ENCODE measurements at regions not wholly inside any gene's neighbourhood (a gene's known extent, or its start where the extent isn't known, plus 50 kb on each side); places are given as distances from the start of the nearest gene placed in this dataset.
A peak's percentile ranks its signal among the peaks of the same experiment; 100 is the strongest.

DNA sequence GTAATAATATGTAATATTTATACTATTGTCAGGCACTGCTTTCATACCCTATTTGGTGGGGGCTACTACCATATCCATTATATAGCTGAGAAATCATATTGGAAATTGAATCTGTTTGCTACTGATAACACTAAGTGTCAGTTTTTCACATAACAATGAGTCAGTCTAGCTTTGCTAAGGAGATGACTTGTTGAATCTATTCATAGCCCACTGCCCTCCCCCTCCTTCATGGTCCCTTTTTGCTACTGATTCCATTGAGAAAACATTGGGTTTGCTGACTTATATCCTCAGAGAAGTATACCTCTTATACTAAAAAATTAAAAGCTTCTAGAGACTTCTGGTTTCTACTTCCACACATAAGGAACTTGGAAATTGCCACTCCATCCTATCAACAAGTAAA, 1898.4 kb downstream of the STIM2 start:
- no peak for TF ChIP-seq EZH2 (IDR thresholded peaks at IDR 0.05; ENCODE audit: low read length, missing control alignments)
- TF ChIP-seq, protein P1, sequence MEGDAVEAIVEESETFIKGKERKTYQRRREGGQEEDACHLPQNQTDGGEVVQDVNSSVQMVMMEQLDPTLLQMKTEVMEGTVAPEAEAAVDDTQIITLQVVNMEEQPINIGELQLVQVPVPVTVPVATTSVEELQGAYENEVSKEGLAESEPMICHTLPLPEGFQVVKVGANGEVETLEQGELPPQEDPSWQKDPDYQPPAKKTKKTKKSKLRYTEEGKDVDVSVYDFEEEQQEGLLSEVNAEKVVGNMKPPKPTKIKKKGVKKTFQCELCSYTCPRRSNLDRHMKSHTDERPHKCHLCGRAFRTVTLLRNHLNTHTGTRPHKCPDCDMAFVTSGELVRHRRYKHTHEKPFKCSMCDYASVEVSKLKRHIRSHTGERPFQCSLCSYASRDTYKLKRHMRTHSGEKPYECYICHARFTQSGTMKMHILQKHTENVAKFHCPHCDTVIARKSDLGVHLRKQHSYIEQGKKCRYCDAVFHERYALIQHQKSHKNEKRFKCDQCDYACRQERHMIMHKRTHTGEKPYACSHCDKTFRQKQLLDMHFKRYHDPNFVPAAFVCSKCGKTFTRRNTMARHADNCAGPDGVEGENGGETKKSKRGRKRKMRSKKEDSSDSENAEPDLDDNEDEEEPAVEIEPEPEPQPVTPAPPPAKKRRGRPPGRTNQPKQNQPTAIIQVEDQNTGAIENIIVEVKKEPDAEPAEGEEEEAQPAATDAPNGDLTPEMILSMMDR (conservative IDR thresholded peaks at IDR 0.05 in 1 of 2, IDR thresholded peaks at IDR 0.05 in 1 of 2; ENCODE audit: low read depth in 1 of 2, low read length in 2 of 2): no peak
- H3K4me3 ChIP-seq (replicated peaks in 1 of 4; ENCODE audit: control extremely low read depth in 1 of 4, insufficient read depth in 1 of 4, low read depth in 3 of 4, low read length in 4 of 4): no peak overlapping the region
- H2AFZ ChIP-seq (ENCODE audit: low read length): no peak overlapping the region
- no peaks in the 10 kb centered on the region for H3K4me1 ChIP-seq (ENCODE audit: control insufficient read depth, extremely low read depth, insufficient read depth, low read length)
- no peaks in the 10 kb centered on the region for H4K20me1 ChIP-seq (ENCODE audit: control insufficient read depth, extremely low read depth, insufficient read depth, low read length)
- H3K27me3 ChIP-seq (ENCODE audit: control insufficient read depth, insufficient read depth, low read length): no peaks in the 10 kb centered on the region
- no peaks in the 10 kb centered on the region for H3K9me3 ChIP-seq (ENCODE audit: control insufficient read depth, insufficient read depth, low read depth, low read length)
- peak in 1 of 2 donors; percentile 6 for DNase-seq (ENCODE audit: low read depth in 2 of 2)
- H3K27ac ChIP-seq (ENCODE audit: insufficient read depth, low read length): no peak overlapping the region
- no peaks in the 10 kb centered on the region for H3K79me2 ChIP-seq (ENCODE audit: control insufficient read depth, insufficient read depth, low read length)
- no peak overlapping the region for H3K4me2 ChIP-seq (ENCODE audit: extremely low read depth, insufficient read depth, low read length)
- H3K36me3 ChIP-seq (ENCODE audit: control insufficient read depth, insufficient read depth, low read length): no peaks in the 10 kb centered on the region
- H3K9ac ChIP-seq (ENCODE audit: insufficient read depth, low read length): no peak overlapping the region

DNA sequence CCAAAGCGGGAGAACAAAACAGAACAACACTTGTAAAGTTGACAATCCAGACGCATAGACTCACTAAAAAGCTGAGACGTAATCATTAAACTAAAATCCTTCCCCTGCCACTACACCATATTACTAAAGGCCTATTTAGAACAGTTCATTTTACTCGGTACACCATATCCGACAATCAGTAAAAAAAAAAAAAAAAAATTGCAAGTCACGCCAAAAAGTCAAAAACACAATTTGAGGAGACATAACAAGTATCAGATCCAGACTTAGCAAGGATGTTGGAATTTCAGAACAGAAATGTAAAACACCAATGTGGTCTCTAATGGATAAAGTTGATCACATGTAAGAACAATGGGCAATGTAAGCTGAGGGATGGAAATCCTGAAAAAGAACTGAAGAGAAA, 1899.4 kb downstream of the STIM2 start:
- H4K20me1 ChIP-seq (ENCODE audit: control insufficient read depth, extremely low read depth, insufficient read depth, low read length): no peaks in the 10 kb centered on the region
- no peak overlapping the region for H3K9ac ChIP-seq (ENCODE audit: insufficient read depth, low read length)
- H3K4me1 ChIP-seq (ENCODE audit: control insufficient read depth, extremely low read depth, insufficient read depth, low read length): no peaks in the 10 kb centered on the region
- H3K27ac ChIP-seq (ENCODE audit: insufficient read depth, low read length): no peak overlapping the region
- H3K4me3 ChIP-seq (replicated peaks in 1 of 4; ENCODE audit: control extremely low read depth in 1 of 4, insufficient read depth in 1 of 4, low read depth in 3 of 4, low read length in 4 of 4): no peak overlapping the region
- no peaks in the 10 kb centered on the region for H3K36me3 ChIP-seq (ENCODE audit: control insufficient read depth, insufficient read depth, low read length)
- no peak for TF ChIP-seq EZH2 (IDR thresholded peaks at IDR 0.05; ENCODE audit: low read length, missing control alignments)
- TF ChIP-seq, protein P1 (conservative IDR thresholded peaks at IDR 0.05 in 1 of 2, IDR thresholded peaks at IDR 0.05 in 1 of 2; ENCODE audit: low read depth in 1 of 2, low read length in 2 of 2): no peak
- no peaks in the 10 kb centered on the region for H3K79me2 ChIP-seq (ENCODE audit: control insufficient read depth, insufficient read depth, low read length)
- H3K9me3 ChIP-seq (ENCODE audit: control insufficient read depth, insufficient read depth, low read depth, low read length): no peaks in the 10 kb centered on the region
- no peaks in the 10 kb centered on the region for H3K27me3 ChIP-seq (ENCODE audit: control insufficient read depth, insufficient read depth, low read length)
- no peak overlapping the region for H2AFZ ChIP-seq (ENCODE audit: low read length)
- no peak overlapping the region for H3K4me2 ChIP-seq (ENCODE audit: extremely low read depth, insufficient read depth, low read length)
- DNase-seq (ENCODE audit: low read depth in 2 of 2): no peak

DNA sequence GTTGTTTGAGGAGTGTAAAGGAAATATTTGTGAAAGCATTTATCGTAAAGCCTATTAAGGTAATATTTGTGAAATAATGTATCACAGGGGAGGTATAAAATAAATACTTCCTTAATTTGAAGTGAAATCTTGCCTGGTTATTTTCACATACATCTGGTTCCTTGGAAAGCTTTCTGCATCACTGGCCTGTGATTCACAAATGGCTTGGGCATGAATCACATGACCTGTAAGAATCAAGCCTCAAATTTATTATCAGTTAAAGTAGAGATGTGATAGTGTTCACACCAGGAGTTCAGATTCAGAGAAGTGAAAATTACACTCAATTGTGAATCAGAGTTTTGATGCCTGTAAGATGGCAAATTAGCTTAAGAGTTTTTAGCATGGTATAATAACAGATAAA, 1911.4 kb downstream of the STIM2 start:
- H3K27me3 ChIP-seq (ENCODE audit: control insufficient read depth, insufficient read depth, low read length): no peaks in the 10 kb centered on the region
- TF ChIP-seq, protein P1 (conservative IDR thresholded peaks at IDR 0.05 in 1 of 2, IDR thresholded peaks at IDR 0.05 in 1 of 2; ENCODE audit: low read depth in 1 of 2, low read length in 2 of 2): no peak
- no peak for TF ChIP-seq EZH2 (IDR thresholded peaks at IDR 0.05; ENCODE audit: low read length, missing control alignments)
- no peak overlapping the region for H2AFZ ChIP-seq (ENCODE audit: low read length)
- no peak overlapping the region for H3K4me2 ChIP-seq (ENCODE audit: extremely low read depth, insufficient read depth, low read length)
- no peak overlapping the region for H3K27ac ChIP-seq (ENCODE audit: insufficient read depth, low read length)
- H3K36me3 ChIP-seq (ENCODE audit: control insufficient read depth, insufficient read depth, low read length): no peaks in the 10 kb centered on the region
- no peaks in the 10 kb centered on the region for H3K79me2 ChIP-seq (ENCODE audit: control insufficient read depth, insufficient read depth, low read length)
- no peaks in the 10 kb centered on the region for H3K9me3 ChIP-seq (ENCODE audit: control insufficient read depth, insufficient read depth, low read depth, low read length)
- no peak overlapping the region for H3K4me3 ChIP-seq (replicated peaks in 1 of 4; ENCODE audit: control extremely low read depth in 1 of 4, insufficient read depth in 1 of 4, low read depth in 3 of 4, low read length in 4 of 4)
- no peaks in the 10 kb centered on the region for H3K4me1 ChIP-seq (ENCODE audit: control insufficient read depth, extremely low read depth, insufficient read depth, low read length)
- H4K20me1 ChIP-seq (ENCODE audit: control insufficient read depth, extremely low read depth, insufficient read depth, low read length): no peaks in the 10 kb centered on the region
- no peak overlapping the region for H3K9ac ChIP-seq (ENCODE audit: insufficient read depth, low read length)
- DNase-seq (ENCODE audit: low read depth in 2 of 2): peak; percentile 62 to 82

Data from fibroblast of lung (primary cell).